Sciatic nerve (tissue), 2 donors: ENCODE measurements at regions not wholly inside any gene's neighbourhood (a gene's known extent, or its start where the extent isn't known, plus 50 kb on each side); places are given as distances from the start of the nearest gene placed in this dataset.
"Not testable (repeated sequence)": the region's sequence is repeated elsewhere in the genome, so short reads cannot be mapped to it uniquely, and the experiment has no call there.

Source experiments
- ATAC-seq: fragments of 200-7000 bp; cut with Tn5 transposase; one replicate; pipeline ENCODE4 v1.9.1; 2020; ENCODE audit warnings: mild to moderate bottlenecking, moderate library complexity
- DNase-seq: peaks from one replicate; pipeline ENCODE4 v3.0.0-alpha.2; 2020; ENCODE audit warnings: low spot score
- intact Hi-C: fragments of 100-400 bp; cut with DNase I; formaldehyde crosslinking; loops from one replicate; pipeline ENCODE4 v1.14.2; 2022
- donor health status: DM: no; HTN: no; CAD: no.
- donor health status: DM: no; HTN: no; CAD: no.

DNA sequence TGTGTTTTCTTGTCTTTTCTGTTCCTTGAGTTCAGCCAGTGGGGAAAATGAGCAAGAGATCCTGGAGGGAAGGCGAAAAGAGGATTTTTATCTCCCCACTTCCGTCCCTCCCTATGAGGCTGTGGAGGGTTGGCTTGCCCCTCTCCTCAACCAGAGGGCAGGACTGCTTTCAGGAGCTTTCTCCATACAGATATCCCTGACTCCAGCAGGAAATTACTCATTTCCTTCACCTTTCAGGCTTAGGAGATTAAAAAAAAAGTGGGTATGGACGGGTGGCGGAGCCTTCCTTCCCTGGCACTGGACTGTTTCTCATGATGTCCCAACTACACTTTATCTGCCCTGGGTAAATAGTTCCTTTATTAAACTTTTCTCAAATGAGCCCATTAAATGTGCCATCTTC, 241.2 kb downstream of the FRK start:
- no peak for DNase-seq
- no peak for ATAC-seq
- intact Hi-C loops, result no loop called here

DNA sequence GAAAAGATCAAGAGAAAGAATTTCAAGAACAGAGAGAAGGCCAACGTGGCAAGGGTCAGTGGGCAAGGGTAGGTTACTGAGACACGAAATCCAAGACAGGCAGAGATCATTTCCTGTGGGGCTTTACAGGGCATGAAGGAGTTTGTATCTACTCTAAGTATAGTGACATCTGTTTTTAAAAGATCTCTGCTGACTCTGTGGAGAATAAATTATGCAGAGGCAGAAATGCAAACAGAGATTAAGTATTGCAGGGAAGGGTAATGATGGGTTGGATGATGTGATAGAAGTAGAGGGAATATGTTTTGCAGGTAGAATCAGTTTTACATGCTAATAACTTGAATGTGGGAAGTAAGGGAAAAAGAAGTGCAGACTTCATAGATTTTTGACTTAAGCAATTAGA, 243.5 kb downstream of the FRK start:
- ATAC-seq, result no peak
- no peak for DNase-seq
- intact Hi-C loops, result no loop called here

DNA sequence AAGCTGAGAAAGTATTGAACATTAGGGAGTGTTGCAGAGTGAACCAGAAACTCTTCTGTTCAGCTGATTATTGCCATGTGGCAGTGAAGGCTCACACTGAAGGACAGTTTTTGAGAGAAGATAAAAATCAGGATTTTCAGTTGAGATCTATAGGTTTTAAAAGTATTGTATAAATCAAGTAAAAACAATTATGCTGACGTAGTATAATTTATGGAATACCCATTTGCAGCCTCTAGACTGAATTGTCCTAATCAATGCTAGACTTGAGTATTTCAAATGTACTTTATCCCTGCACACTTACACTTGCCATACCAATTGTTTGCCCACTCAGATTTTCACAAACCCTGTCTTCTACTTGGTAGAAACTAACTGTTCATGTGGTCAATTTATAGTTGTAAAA, 245.8 kb downstream of the FRK start:
- ATAC-seq (no peak), DNase-seq (no peak)
- intact Hi-C loops, result no loop called here

DNA sequence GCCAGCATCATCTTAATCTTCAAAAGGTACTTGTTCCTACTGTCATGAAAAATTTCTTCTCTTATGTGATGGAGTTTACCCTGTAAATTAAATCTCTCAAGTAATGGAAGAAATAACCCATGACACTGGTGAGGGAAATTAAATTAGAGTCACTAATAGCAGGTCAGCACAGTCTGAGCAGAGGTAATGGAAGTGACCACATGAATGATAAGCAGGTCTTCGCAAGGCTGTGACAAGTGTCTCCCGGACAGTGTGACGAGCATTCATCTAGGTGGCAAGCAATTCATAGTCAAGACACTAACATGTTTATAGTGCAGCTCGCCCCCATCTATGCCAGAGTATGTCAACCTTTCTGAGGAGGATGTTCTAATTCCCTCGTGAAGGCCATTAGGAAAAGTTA, 249.2 kb downstream of the FRK start:
- no peak for DNase-seq
- intact Hi-C loops, result no loop called here
- no peak for ATAC-seq

DNA sequence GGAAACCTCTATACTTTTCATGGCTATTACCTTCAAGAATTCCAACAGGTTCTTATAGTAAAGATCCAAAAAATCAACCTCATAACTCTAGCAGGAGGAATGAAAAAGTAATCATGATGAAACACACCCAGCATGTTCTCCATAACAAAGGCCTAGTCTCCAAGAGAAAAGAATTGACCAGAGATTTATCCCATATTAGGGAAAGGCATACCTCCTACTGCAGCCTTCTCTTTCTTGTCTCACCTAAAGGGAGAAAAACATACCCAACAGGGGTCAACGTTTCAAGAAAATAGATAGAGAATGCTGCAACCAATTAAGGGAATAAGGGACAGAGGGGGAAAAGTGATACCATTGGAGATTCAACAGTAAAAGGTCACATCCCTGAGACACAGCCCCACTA, 262.5 kb downstream of the FRK start:
- DNase-seq (no peak), ATAC-seq (no peak)
- intact Hi-C loops, result no loop called here

DNA sequence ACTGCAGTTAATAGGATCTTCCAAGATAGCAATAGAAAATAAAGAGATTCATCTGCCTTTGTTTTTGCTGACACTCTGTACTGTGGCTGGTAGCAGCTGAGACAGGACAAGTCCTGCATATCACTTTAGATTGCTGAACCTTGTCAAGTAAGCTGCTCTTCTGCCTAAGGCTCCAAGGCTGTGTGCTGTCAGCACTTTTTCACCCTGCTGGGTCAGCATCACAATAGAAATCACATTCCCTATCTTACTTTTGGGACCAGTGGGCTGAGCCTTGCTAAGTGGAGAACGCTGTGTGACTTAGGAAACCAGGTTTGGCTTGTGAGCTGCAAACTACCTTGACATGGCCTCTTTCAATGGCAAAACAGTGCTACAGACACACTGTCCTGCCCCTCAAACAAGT, 263.9 kb downstream of the FRK start:
- intact Hi-C loops, result no loop called here
- DNase-seq, result no peak
- ATAC-seq, result no peak

DNA sequence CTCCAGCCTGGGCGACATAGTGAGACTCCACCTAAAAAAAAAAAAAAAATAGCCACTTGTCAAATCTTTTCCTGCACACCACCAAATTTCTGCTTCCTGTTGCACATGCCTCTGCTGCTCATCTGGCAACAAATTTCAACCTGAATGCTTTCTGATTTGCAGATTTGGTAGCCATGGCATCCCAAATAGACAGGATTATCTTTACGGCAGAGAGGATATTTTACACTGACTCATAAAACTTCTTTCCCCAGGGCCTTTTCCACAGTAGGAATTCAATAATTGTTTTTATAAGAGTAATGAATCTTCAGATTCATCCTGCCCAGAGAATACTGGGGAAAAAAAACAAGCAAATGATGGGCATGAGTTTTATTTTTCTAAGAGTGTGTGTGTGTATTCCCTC, 264.6 kb downstream of the FRK start:
- intact Hi-C loops, result no loop called here
- ATAC-seq (no peak), DNase-seq (no peak)

DNA sequence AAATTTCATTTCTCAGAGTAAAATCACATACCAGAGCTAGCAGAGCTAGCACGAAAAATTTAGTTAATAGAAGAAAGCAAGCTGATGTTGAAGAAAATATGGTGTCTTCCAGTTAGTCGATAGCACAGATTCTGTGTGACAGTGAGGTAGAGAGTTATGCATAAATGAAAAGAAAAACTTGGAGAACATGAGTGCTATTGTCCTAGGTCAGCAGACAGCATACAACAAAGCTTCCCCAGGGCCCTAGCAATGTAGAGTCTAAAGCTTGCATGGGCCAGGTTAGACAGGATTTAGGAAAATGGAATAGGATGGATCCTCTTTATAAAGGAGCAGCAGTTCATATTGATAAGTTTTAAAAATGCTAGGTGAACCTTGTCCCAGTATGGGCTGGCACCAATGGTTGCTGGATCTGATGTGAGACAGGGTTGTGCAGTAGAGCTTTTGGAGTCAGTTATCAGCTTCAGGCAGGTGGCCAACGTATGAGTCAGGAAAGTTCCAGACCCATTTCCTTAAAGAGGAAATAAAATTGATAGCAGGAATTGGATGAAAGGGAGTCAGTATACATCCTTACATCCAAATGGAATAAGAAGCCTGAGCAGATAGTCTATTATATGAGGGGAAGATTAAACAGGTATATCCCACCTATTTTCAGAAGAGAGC, 277.2 kb downstream of the FRK start:
- DNase-seq (no peak), ATAC-seq (no peak)

DNA sequence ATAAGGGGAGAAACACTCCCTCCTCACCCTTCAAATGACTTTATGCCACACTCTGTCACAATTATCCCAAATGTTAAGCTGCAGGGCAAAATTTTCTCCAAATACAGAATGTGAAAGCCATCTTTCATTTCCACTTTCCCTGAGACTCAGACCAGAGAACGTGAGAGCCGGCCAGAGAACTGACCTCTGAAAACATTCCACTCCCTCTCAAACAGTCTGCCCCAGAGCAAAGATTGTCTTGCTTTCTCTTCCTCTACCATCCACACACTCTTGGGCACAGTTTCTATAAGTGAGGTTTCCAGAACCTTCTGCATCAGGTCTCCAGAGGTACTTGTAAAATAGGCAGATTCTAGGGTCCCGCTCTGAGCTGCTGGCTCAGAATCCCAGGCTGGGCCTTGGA, 278.1 kb downstream of the FRK start:
- DNase-seq (no peak), ATAC-seq (no peak)
- intact Hi-C loops, result no loop called here

More for the DNA sequence above, 277.2 kb downstream of the FRK start:
- intact Hi-C loops, result no loop called here

DNA sequence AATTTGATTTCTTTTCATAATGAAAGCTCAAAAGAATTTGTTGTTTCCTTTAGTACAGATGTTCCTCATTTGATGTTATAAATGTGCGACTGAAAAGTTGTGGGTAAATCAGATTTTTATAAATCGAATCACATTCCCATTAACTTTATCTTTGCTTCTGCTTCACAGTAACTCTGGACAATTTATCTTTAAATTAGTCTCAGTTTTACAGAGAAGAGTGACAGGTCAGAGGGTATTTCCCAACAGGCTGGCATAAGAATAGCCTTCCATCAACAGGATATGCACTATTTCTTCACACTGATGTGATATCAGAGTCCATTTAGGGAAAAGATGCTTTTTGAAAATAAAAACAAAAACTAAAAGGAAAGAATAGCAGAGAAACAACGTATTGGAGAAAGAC, 286.9 kb downstream of the FRK start:
- ATAC-seq, result no peak
- DNase-seq, result no peak
- intact Hi-C loops, result no loop called here

DNA sequence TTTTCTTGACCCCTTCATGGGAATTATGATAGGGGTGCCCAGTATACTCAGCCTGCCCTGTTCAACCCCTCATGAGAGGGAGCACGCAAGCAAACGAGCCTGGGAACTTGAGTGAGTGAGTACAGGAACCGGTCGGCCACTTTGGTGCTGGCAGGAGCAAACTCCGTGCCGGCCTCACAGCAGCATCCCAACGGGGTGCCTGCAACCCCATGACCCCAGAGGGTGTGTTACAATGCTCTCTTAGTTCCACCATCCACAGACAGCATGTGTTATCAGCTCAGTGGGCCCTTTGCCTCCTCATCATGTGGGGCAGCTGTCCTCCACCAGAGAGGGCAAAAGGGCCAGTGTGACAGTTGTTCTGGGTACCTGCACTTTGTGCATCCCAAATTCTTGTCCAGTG, 289.8 kb downstream of the FRK start:
- intact Hi-C loops, result no loop called here
- no peak for DNase-seq
- ATAC-seq, result no peak

DNA sequence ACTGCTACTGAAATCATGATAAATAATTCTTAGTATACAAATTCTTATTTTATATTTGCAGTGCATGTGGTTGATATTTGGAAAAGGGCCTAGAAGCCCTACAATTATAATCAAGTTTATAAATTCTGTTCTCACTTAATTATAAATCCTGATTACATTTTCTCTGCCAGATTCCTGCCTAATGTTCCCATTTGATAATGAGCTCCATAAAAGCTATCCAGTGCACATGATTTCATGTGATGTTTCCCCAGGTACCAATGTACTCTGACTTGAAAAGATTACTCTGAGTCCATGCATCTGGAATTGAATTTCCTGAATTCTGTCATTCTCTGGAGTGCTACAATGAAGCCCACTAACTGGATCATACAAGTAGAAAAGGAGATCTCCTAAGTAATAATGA, 292.2 kb downstream of the FRK start:
- intact Hi-C loops, result no loop called here
- no peak for DNase-seq
- no peak for ATAC-seq

DNA sequence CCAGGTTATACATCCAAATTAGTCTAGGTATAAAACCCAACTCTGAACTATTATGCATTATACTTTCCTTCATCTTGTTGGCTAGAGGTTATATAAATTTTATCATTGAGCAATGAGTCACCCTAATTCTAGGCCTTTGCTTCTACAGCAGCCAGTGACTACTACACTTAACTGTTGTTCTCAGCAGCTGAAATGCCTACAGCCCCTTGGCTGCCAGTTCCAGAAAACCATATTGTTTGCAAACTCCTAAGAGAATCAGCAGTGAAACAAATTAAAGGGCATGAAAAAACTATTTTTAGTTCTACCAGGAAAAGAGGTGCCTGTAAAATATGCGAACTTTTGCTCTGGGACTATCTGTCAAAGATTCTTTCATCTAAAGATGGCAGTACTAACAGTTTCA, 292.8 kb downstream of the FRK start:
- ATAC-seq, result no peak
- intact Hi-C loops, result no loop called here
- DNase-seq, result no peak

DNA sequence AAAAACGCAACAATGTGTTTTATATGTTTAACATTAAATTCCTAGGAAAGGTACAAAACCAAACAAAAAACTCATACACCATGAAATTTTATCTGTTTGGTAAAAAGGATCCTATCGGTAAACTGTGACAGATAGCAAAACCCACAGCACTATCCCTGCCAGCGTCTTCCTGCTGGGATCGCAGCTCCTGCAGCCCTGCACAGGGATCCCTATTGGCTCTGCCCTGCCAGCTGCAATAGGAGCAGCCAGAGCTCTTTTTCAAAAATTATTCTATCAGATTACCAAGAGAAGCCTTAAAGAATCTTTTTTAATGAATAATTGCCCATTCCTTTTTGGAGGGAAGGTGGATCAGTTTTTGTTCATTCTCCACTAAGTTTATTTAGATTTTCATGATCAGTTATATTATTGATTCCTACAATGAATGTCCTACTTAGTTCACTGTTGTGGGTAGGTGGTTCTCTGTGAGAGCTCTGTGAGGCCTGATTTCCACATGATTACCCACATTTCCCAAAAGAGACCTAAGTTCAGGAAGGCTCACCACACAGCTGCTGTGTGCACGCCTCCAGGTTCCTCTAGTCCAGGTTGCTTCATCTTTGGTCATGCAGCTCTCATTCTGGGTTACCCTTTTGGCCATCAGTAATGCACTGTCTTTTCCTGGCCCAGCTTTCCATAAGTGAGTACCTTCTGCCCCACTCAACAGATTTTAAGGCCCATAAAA, 293.8 kb downstream of the FRK start:
- DNase-seq, result no peak
- intact Hi-C loops, result no loop called here
- no peak for ATAC-seq

DNA sequence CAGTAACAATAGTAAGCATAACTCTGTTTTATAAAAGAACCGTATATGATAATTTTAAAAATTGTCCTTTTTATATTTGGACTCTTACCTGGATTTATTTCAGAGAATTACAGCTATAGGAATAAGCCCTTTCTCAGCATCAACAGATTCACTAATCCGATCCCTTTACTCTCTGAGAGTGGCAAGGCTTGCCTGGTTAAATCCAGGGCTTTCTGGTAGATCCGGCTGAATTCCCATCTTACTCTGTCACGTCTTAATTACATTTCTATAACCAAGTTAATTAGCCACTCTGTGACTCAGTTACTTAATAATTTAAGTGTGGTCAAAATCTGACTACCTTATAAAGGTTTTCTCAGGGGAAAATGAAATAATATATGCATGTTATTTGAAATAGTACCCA, 294.7 kb downstream of the FRK start:
- ATAC-seq, result no peak
- DNase-seq, result no peak
- intact Hi-C loops, result no loop called here

DNA sequence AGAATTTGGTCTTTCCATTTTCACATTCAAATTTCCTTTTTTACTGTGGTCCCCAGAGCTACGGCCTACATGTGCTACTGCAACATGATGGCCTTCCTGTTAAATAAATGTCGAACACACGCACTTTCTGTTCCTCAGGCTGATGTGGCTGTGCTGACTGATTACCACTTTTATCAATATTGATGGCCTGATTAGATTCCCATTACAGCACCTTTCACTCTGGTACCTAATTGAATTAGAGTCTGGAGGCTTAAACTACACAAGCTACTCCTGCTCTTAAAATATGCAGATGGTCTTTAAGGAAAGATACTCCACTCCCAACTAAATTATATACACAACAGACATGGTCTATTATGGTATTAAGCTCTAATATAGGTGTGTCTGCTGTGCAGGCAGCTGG, 301.6 kb downstream of the FRK start:
- DNase-seq (no peak), ATAC-seq (no peak)
- intact Hi-C loops, result no loop called here

DNA sequence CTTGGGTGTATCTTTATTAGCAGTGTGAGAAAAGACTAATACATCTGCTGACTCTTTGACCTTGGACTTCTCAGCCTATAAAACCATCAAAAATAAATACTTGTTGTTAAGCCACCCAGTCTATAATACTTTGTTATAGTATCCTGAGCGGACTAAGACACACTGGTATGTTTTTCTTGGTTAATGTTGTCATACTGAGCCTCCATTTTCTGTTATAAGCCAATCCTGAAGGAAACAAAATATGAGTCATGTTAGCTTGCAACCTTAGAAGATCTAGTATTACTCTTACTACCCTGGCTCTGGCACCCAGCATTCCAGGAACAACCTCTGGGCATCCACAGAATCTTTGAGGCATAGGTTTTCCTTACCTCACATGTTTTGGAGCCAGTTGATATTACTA, 307.2 kb downstream of the FRK start:
- no peak for ATAC-seq
- intact Hi-C loops, result no loop called here
- no peak for DNase-seq

DNA sequence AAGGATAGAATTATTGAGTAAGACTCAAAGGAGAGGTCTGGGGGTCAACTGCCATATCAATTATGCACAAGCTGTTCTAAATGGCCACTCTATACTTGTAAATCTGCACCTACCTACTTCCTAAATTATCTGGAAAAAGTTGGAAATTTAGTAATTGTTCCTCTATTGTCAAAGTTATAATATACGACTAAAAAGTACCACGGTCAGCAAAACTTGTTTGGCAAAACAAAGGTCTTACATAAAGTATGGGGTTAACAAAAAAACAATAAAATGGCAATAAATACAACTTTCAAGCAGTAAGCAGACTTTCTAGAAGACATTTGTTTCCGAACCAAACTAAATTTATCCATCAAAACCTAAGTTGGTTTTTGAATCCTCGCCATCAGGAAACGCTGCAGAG, 309.7 kb downstream of the FRK start:
- no peak for DNase-seq
- no peak for ATAC-seq
- intact Hi-C loops, result no loop called here

DNA sequence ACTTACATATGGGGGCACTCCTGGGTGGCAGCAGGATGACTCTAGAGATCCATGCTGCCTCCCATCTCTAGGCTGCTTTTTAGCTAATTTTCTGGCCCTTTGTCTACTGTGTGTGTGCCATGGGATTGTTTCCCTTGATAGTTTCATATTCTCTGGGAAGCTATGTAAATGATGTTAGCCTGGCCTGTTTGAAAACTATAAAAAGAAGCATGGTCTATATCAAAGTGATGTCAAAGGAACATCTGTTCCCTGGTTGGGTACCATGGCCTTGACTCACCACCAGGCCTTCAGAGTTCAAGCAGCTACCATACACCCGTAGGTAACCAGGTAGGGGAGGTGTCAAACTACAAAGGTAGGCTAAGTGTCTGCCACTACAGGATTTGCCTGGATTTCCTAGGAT, 310.4 kb downstream of the FRK start:
- DNase-seq (no peak), ATAC-seq (no peak)
- intact Hi-C loops, result no loop called here

DNA sequence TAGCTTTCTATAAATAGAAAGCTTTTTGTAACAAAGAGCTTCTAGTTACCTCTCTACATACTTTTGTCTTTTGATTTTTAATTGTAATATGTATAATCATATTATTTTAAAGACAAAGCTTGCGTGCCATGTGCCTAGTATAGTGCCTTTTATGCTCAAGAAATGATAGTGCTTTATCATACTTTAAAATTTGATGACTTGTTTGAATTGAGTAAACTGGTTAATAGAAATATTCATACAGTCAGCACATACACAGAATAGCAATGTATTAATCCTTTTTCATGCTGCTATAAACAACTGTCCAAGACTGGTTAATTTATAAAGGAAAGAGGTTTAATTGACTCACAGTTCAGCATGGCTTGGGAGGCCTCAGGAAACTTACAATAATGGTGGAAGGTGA, 313.0 kb downstream of the FRK start:
- intact Hi-C loops, result no loop called here
- DNase-seq, result no peak
- no peak for ATAC-seq

DNA sequence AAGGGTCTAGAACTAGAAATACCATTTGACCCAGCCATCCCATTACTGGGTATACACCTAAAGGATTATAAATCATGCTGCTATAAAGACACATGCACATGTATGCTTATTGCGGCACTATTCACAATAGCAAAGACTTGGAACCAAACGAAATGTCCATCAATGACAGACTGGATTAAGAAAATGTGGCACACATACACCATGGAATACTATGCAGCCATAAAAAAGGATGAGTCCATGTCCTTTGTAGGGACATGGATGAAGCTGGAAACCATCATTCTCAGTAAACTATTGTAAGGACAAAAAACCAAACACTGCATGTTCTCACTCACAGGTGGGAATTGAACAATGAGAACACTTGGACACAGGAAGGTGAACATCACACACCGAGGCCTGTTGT, 314.1 kb downstream of the FRK start:
- intact Hi-C loops, ATAC-seq, DNase-seq: not testable (repeated sequence)
